LNCAP (cell line): ENCODE measurements at regions not wholly inside any gene's neighbourhood (a gene's known extent, or its start where the extent isn't known, plus 50 kb on each side); places are given as distances from the start of the nearest gene placed in this dataset.

Experiments
- CTCF ChIP-seq: fragments of 450-650 bp; IDR thresholded peaks from 2 replicates; pipeline ENCODE4 v1.5.1; 2017; ENCODE audit warnings: mild to moderate bottlenecking

- no peak for TF ChIP-seq CTCF
Measured at GRCh38 chr4:178192611-178193010, 750.4 kb upstream of the AGA start.

DNA sequence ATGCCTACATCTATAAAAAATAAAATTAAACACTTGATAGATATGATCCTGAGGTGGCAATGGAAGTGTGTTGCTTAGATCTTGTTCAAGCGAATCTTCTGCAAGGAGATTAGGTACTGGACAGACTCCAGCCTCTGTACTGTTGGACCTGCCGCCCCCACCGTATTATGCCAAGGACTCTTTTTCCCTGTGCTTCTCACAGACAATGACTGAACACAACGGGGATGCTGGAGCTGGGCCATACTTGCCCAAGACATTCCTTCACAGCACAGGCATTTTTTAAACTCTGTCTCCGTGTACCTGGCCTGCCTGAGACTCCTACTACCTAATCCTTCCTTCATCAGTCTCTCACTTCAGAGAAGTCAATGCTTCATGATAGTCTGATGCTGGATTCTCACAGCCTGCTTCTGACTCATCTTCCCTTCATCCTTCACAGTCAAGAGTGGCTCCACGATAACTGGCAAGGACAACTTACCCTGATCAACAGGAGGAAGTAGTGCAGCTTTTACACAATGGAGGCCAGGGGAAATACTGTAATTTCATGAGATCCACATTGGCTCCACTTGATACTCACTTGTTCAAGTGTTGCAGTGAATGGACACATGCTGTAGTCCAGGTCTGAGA is 754.6 kb upstream of the AGA start:
- TF ChIP-seq CTCF = no peak

DNA sequence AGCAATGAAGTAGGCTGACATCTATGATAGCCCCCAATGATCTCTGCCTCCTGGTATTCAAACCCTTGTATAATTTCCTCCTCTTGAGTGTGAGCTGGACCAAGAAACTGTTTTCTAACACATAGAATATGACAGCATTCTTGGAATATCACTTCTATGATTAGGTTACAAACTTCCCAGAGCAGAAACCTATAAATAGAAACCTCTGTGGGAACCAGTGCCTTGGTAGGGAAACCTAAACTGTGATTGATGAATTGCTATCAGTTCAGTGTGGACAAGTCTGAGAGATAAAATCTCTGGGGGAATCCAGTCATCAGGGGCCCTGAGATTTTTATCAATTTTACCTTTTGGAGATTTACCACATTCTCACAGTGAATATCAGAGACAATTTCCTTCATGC is 756.5 kb upstream of the AGA start:
- no peak for TF ChIP-seq CTCF

GRCh38 chr4:178202422-178202821 is 760.2 kb upstream of the AGA start:
- no peak for TF ChIP-seq CTCF

GRCh38 chr4:178205826-178206225 is 763.6 kb upstream of the AGA start:
- TF ChIP-seq CTCF = no peak

GRCh38 chr4:178215309-178215708 is 773.1 kb upstream of the AGA start:
- TF ChIP-seq CTCF = no peak

GRCh38 chr4:178215763-178216162 is 773.5 kb upstream of the AGA start:
- TF ChIP-seq CTCF = no peak

- no peak for TF ChIP-seq CTCF
Measured at GRCh38 chr4:178233906-178234305, 791.7 kb upstream of the AGA start.
